GM12878 (cell line): ENCODE measurements at regions not wholly inside any gene's neighbourhood (a gene's known extent, or its start where the extent isn't known, plus 50 kb on each side); places are given as distances from the start of the nearest gene placed in this dataset.

Experiments used
- ATAC-seq: fragments of 200-7000 bp; cut with Tn5 transposase; 3 replicates; pipeline ENCODE4 v1.9.1; 2020; ENCODE audit warnings: mild to moderate bottlenecking, moderate library complexity
- BruUV-seq: library from RNA; stranded (reverse); fragments of 400-500 nt; replicated peaks from 2 replicates; lab custom pipeline; 2021; lab: Mats Ljungman, UMichigan
- CTCF ChIA-PET: fragments of 300-600 bp; sonication (Branson Sonifier 250); formaldehyde crosslinking; extraction: SDS; loops from one replicate; lab custom pipeline; 2021; ENCODE audit warnings: inconsistent platforms; lab: Yijun Ruan, JAX
- POLR2A ChIA-PET: fragments of 350-600 bp; formaldehyde crosslinking; extraction: SDS; loops from one replicate; lab custom pipeline; 2021; ENCODE audit warnings: inconsistent platforms; lab: Charles Lee
- RAD21 ChIA-PET: fragments of 300-600 bp; sonication (Branson Sonifier 250); formaldehyde crosslinking; loops from one replicate; lab custom pipeline; 2023; ENCODE audit warnings: antibody characterized with exemption; ENCODE audit not compliant: unreplicated experiment; lab: Charles Lee
- SMC1A ChIA-PET: fragments of 300-600 bp; sonication (Branson Sonifier 250); formaldehyde crosslinking; loops from one replicate; lab custom pipeline; 2023; ENCODE audit not compliant: unreplicated experiment, uncharacterized antibody; lab: Charles Lee
- DNase-seq: peaks from one replicate; pipeline ENCODE4 v3.0.0-alpha.2; 2011; ENCODE audit warnings: low read depth, low spot score
- FAIRE-seq: peaks from 3 replicates; lab custom pipeline; 2011; peaks lifted over from hg19 to GRCh38; lab: Jason Lieb, UNC
- H2AFZ ChIP-seq: 2 replicates; pipeline ENCODE4 v1.6.0; 2011; ENCODE audit warnings: low read depth, low read length, control low read depth; ENCODE audit not compliant: control insufficient read depth
- H3K27ac ChIP-seq: 2 replicates; pipeline ENCODE4 v1.5.1; 2011; ENCODE audit warnings: control low read depth; ENCODE audit not compliant: control insufficient read depth, insufficient read depth
- H3K27me3 ChIP-seq, 2 experiments: replicated peaks in 1 of 2; 2 replicates each; pipeline versions ENCODE4 v1.6.0 to v1.6.1; 2011; ENCODE audit warnings: low read length in 1 of 2; ENCODE audit not compliant: control insufficient read depth in 2 of 2, insufficient read depth in 2 of 2
- H3K36me3 ChIP-seq, 2 experiments: 2 replicates each; pipeline ENCODE4 v1.5.1; 2011; ENCODE audit warnings: low read length in 1 of 2; ENCODE audit not compliant: control insufficient read depth in 2 of 2, insufficient read depth in 2 of 2
- H3K4me1 ChIP-seq: 2 replicates; pipeline ENCODE4 v1.6.1; 2011; ENCODE audit warnings: mild to moderate bottlenecking, low read length, moderate library complexity, mixed read lengths; ENCODE audit not compliant: control insufficient read depth, insufficient read depth
- H3K4me2 ChIP-seq: 2 replicates; pipeline ENCODE4 v1.6.0; 2011; ENCODE audit warnings: control low read depth; ENCODE audit not compliant: control insufficient read depth, insufficient read depth
- H3K4me3 ChIP-seq: fragments of 200-600 bp; sonication (generic); 2 replicates; pipeline ENCODE4 v1.5.1; 2016
- H3K79me2 ChIP-seq: 2 replicates; pipeline ENCODE4 v1.6.0; 2011; ENCODE audit warnings: low read length; ENCODE audit not compliant: control insufficient read depth, insufficient read depth
- H3K9ac ChIP-seq: 2 replicates; pipeline ENCODE4 v1.8.0; 2011; ENCODE audit warnings: low read length, control low read depth, mixed read lengths; ENCODE audit not compliant: control insufficient read depth, insufficient read depth
- H3K9me3 ChIP-seq: replicated peaks from 3 replicates; pipeline ENCODE4 v1.5.1; 2011; ENCODE audit warnings: mild to moderate bottlenecking, low read length; ENCODE audit not compliant: control insufficient read depth, insufficient read depth
- H4K20me1 ChIP-seq: 2 replicates; pipeline ENCODE4 v1.6.0; 2011; ENCODE audit not compliant: control insufficient read depth, insufficient read depth
- CEBPZ ChIP-seq: fragments of 150-350 bp; IDR thresholded peaks from 2 replicates; pipeline ENCODE4 v1.6.1; 2016; ENCODE audit warnings: low read depth, low read length
- CHD2 ChIP-seq: IDR thresholded peaks from 2 replicates; pipeline ENCODE4 v1.6.1; 2011; ENCODE audit warnings: low read depth, low read length, improper control_type of control experiment, borderline replicate concordance
- FOXK2 ChIP-seq: fragments of 450-650 bp; IDR thresholded peaks from 2 replicates; pipeline ENCODE4 v1.6.1; 2017; ENCODE audit warnings: mild to moderate bottlenecking, moderate library complexity
- HCFC1 ChIP-seq: fragments of 150-350 bp; IDR thresholded peaks from 2 replicates; pipeline ENCODE4 v1.6.1; 2014; ENCODE audit warnings: low read length
- HDAC2 ChIP-seq: fragments of 200-600 bp; sonication (generic); IDR thresholded peaks from 2 replicates; pipeline ENCODE4 v1.6.1; 2017
- MYB ChIP-seq: fragments of 150-350 bp; IDR thresholded peaks from 2 replicates; pipeline ENCODE4 v1.6.1; 2014; ENCODE audit warnings: mild to moderate bottlenecking, low read depth, low read length, borderline replicate concordance
- PAX8 ChIP-seq: fragments of 450-650 bp; IDR thresholded peaks from 2 replicates; pipeline ENCODE4 v1.6.1; 2017; ENCODE audit warnings: mild to moderate bottlenecking, moderate library complexity
- PBX3 ChIP-seq: IDR thresholded peaks from 2 replicates; pipeline ENCODE4 v1.6.1; 2011; ENCODE audit warnings: mild to moderate bottlenecking, low read depth, low read length, moderate library complexity; ENCODE audit not compliant: insufficient replicate concordance
- SMARCA5 ChIP-seq: fragments of 450-650 bp; IDR thresholded peaks from 2 replicates; pipeline ENCODE4 v1.6.1; 2017; ENCODE audit warnings: mild to moderate bottlenecking
- SRF ChIP-seq, 2 experiments: IDR thresholded peaks; 2 replicates each; pipeline ENCODE4 v1.6.1; 2011; ENCODE audit warnings: low read depth in 2 of 2, low read length in 2 of 2, mild to moderate bottlenecking in 1 of 2, moderate library complexity in 1 of 2
- ZNF384 ChIP-seq: IDR thresholded peaks from 2 replicates; pipeline ENCODE4 v1.6.1; 2012; ENCODE audit warnings: low read depth, mild to moderate bottlenecking, low read length, improper control_type of control experiment, borderline replicate concordance
- WGBS: methylation state at CpG from one replicate; pipeline ENCODE4 v1.1.6; 2016; ENCODE audit warnings: low lambda C conversion rate; ENCODE audit not compliant: insufficient replicate concordance, insufficient coverage; ENCODE audit errors: missing lambda C conversion rate; 5-methylcytosine and 5-hydroxymethylcytosine counted together
- in situ Hi-C: fragments of 300-500 bp; cut with MboI; formaldehyde crosslinking; loops from 9 replicates; pipeline ENCODE4 v1.14.3; 2018; ENCODE audit warnings: mixed read lengths
- intact Hi-C: fragments of 100-400 bp; cut with micrococcal nuclease; formaldehyde crosslinking; loops from one replicate; pipeline ENCODE4 v1.14.2; 2022; ENCODE audit not compliant: unreplicated experiment
- TF ChIP-seq, protein P1 (sequence below): fragments of 450-650 bp; IDR thresholded peaks from 2 replicates; pipeline ENCODE4 v1.6.1; 2018; ENCODE audit warnings: borderline replicate concordance, mild to moderate bottlenecking; ENCODE audit not compliant: partially characterized antibody
- TF ChIP-seq, protein P2 (sequence below): IDR thresholded peaks from 2 replicates; pipeline ENCODE4 v1.6.1; 2011; ENCODE audit warnings: borderline replicate concordance, low read depth, mild to moderate bottlenecking, moderate library complexity, low read length; ENCODE audit not compliant: insufficient read depth, poor library complexity, severe bottlenecking
- TF ChIP-seq, protein P3 (sequence below): fragments of 450-650 bp; IDR thresholded peaks from 2 replicates; pipeline ENCODE4 v1.6.1; 2017; ENCODE audit warnings: low read depth, mild to moderate bottlenecking, moderate library complexity

GRCh38 chr11:25483915-25484635, 847.9 kb upstream of the ANO3 start:
- Histone ChIP-seq H3K9me3 (no peaks in the 10 kb centered on the region), H4K20me1 (no peaks in the 10 kb centered on the region), H3K4me1 (no peaks in the 10 kb centered on the region), H3K27me3 (no peaks in the 10 kb centered on the region), H3K4me3 (no peak overlapping the region), H3K9ac (no peak overlapping the region), H3K36me3 (no peaks in the 10 kb centered on the region), H3K79me2 (no peaks in the 10 kb centered on the region), H3K4me2 (no peak overlapping the region), H2AFZ (no peak overlapping the region), H3K27ac (no peak overlapping the region)
- intact Hi-C loops, result no loop called here
- no peak for DNase-seq
- FAIRE-seq, result no peak
- RAD21 ChIA-PET, result no interaction called here
- ATAC-seq, result no peak
- in situ Hi-C loops, result no loop called here
- CTCF ChIA-PET, result no interaction called here
- WGBS, result 18% methylated on average over 5 of the region's 5 CpGs
- POLR2A ChIA-PET, result no interaction called here
- BruUV-seq, result no TSS peak
- SMC1A ChIA-PET, result no interaction called here
- TF ChIP-seq ZNF384 (no peak), CHD2 (no peak), HCFC1 (no peak), SRF (IDR thresholded peaks at IDR 0.05; ENCODE audit: low read depth in 2 of 2, low read length in 2 of 2) (no peak), PBX3 (no peak), CEBPZ (no peak), SMARCA5 (no peak), PAX8 (no peak), MYB (no peak), HDAC2 (no peak), FOXK2 (no peak)
- TF ChIP-seq, protein P1, sequence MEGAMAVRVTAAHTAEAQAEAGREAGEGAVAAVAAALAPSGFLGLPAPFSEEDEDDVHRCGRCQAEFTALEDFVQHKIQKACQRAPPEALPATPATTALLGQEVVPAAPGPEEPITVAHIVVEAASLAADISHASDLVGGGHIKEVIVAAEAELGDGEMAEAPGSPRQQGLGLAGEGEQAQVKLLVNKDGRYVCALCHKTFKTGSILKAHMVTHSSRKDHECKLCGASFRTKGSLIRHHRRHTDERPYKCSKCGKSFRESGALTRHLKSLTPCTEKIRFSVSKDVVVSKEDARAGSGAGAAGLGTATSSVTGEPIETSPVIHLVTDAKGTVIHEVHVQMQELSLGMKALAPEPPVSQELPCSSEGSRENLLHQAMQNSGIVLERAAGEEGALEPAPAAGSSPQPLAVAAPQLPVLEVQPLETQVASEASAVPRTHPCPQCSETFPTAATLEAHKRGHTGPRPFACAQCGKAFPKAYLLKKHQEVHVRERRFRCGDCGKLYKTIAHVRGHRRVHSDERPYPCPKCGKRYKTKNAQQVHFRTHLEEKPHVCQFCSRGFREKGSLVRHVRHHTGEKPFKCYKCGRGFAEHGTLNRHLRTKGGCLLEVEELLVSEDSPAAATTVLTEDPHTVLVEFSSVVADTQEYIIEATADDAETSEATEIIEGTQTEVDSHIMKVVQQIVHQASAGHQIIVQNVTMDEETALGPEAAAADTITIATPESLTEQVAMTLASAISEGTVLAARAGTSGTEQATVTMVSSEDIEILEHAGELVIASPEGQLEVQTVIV, result no peak
- TF ChIP-seq, protein P2, sequence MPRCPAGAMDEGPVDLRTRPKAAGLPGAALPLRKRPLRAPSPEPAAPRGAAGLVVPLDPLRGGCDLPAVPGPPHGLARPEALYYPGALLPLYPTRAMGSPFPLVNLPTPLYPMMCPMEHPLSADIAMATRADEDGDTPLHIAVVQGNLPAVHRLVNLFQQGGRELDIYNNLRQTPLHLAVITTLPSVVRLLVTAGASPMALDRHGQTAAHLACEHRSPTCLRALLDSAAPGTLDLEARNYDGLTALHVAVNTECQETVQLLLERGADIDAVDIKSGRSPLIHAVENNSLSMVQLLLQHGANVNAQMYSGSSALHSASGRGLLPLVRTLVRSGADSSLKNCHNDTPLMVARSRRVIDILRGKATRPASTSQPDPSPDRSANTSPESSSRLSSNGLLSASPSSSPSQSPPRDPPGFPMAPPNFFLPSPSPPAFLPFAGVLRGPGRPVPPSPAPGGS, result no peak
- TF ChIP-seq, protein P3, sequence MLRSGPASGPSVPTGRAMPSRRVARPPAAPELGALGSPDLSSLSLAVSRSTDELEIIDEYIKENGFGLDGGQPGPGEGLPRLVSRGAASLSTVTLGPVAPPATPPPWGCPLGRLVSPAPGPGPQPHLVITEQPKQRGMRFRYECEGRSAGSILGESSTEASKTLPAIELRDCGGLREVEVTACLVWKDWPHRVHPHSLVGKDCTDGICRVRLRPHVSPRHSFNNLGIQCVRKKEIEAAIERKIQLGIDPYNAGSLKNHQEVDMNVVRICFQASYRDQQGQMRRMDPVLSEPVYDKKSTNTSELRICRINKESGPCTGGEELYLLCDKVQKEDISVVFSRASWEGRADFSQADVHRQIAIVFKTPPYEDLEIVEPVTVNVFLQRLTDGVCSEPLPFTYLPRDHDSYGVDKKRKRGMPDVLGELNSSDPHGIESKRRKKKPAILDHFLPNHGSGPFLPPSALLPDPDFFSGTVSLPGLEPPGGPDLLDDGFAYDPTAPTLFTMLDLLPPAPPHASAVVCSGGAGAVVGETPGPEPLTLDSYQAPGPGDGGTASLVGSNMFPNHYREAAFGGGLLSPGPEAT, result no peak
